ENCODE measurements at regions not wholly inside any gene's neighbourhood (a gene's known extent, or its start where the extent isn't known, plus 50 kb on each side); places are given as distances from the start of the nearest gene placed in this dataset.

- H3K4me3 ChIP-seq (ENCODE audit: control insufficient read depth, low read depth, low read length), result no peak overlapping the region
- no peak for TF ChIP-seq CTCF (conservative IDR thresholded peaks at IDR 0.05; ENCODE audit: control insufficient read depth, insufficient read depth, low read depth, low read length)
- DNase-seq (ENCODE audit: low read depth), result no peak
Observed at GRCh38 chr6:170098428-170099170, 192.3 kb downstream of the DLL1 start.

- no peak overlapping the region for H3K4me3 ChIP-seq (ENCODE audit: control insufficient read depth, low read depth, low read length)
- no peak for TF ChIP-seq CTCF (conservative IDR thresholded peaks at IDR 0.05; ENCODE audit: control insufficient read depth, insufficient read depth, low read depth, low read length)
- DNase-seq (ENCODE audit: low read depth), result no peak
Observed at GRCh38 chr6:170097505-170098427, 193.1 kb downstream of the DLL1 start.

- no peak overlapping the region for H3K4me3 ChIP-seq (ENCODE audit: control insufficient read depth, low read depth, low read length)
- TF ChIP-seq CTCF (conservative IDR thresholded peaks at IDR 0.05; ENCODE audit: control insufficient read depth, insufficient read depth, low read depth, low read length), result no peak
- DNase-seq (ENCODE audit: low read depth), result no peak
Observed at GRCh38 chr6:170096803-170097504, 193.9 kb downstream of the DLL1 start.

- H3K4me3 ChIP-seq (ENCODE audit: control insufficient read depth, low read depth, low read length), result no peak overlapping the region
- TF ChIP-seq CTCF (conservative IDR thresholded peaks at IDR 0.05; ENCODE audit: control insufficient read depth, insufficient read depth, low read depth, low read length), result no peak
- no peak for DNase-seq (ENCODE audit: low read depth)
Observed at GRCh38 chr6:170096191-170096802, 194.6 kb downstream of the DLL1 start.

GRCh38 chr6:170095273-170095981 lies 195.5 kb downstream of the DLL1 start:
- no peak for TF ChIP-seq CTCF (conservative IDR thresholded peaks at IDR 0.05; ENCODE audit: control insufficient read depth, insufficient read depth, low read depth, low read length)
- no peak overlapping the region for H3K4me3 ChIP-seq (ENCODE audit: control insufficient read depth, low read depth, low read length)
- no peak for DNase-seq (ENCODE audit: low read depth)

Data from fibroblast of mammary gland (primary cell).